Vagina (tissue), 2 donors: ENCODE measurements at regions not wholly inside any gene's neighbourhood (a gene's known extent, or its start where the extent isn't known, plus 50 kb on each side); places are given as distances from the start of the nearest gene placed in this dataset.

Experiments used
- DNase-seq, 2 donors: peaks; one replicate each; pipeline ENCODE4 v3.0.0-alpha.2; 2017; ENCODE audit errors: extremely low spot score in 2 of 2
- H3K27ac ChIP-seq: fragments of 200-600 bp; sonication (generic); one replicate; pipeline ENCODE4 v1.5.1; 2019
- H3K27me3 ChIP-seq: fragments of 200-600 bp; sonication (generic); one replicate; pipeline ENCODE4 v1.5.1; 2019
- H3K36me3 ChIP-seq, 2 donors: fragments of 200-600 bp; sonication (generic); one replicate each; pipeline ENCODE4 v1.5.1; 2017 to 2019
- H3K4me1 ChIP-seq: fragments of 200-600 bp; sonication (generic); one replicate; pipeline ENCODE4 v1.5.1; 2019
- H3K4me3 ChIP-seq, 2 donors: fragments of 200-600 bp; sonication (generic); 1 replicate in 1 of 2; 2 replicates in 1 of 2; pipeline ENCODE4 v1.5.1; 2016 to 2019
- H3K9me3 ChIP-seq: fragments of 200-600 bp; sonication (generic); one replicate; pipeline ENCODE4 v1.5.1; 2019
- POLR2A ChIP-seq, 2 donors: fragments of 450-650 bp; IDR thresholded peaks; one replicate each; pipeline ENCODE4 v1.6.1; 2017; ENCODE audit warnings: antibody characterized with exemption in 2 of 2, mild to moderate bottlenecking in 2 of 2, moderate library complexity in 2 of 2
- POLR2AphosphoS5 ChIP-seq, 2 donors: sonication (generic); formaldehyde crosslinking; IDR thresholded peaks; one replicate each; pipeline ENCODE4 v1.9.0; 2017; ENCODE audit warnings: antibody characterized with exemption in 2 of 2, mild to moderate bottlenecking in 2 of 2, low read depth in 1 of 2; ENCODE audit not compliant: insufficient read depth in 1 of 2
- intact Hi-C: fragments of 100-400 bp; cut with DNase I; formaldehyde crosslinking; loops from one replicate; pipeline ENCODE4 v1.15.1; 2023
- TF ChIP-seq, protein P1 (sequence below), 3 experiments: fragments of 450-650 bp in 2 of 3; fragments of 200-600 bp in 1 of 3; sonication (generic) in 1 of 3; IDR thresholded peaks; one replicate each; pipeline ENCODE4 v1.5.1; 2017 to 2019; ENCODE audit warnings: antibody characterized with exemption in 3 of 3, mild to moderate bottlenecking in 2 of 3, moderate library complexity in 2 of 3

DNA sequence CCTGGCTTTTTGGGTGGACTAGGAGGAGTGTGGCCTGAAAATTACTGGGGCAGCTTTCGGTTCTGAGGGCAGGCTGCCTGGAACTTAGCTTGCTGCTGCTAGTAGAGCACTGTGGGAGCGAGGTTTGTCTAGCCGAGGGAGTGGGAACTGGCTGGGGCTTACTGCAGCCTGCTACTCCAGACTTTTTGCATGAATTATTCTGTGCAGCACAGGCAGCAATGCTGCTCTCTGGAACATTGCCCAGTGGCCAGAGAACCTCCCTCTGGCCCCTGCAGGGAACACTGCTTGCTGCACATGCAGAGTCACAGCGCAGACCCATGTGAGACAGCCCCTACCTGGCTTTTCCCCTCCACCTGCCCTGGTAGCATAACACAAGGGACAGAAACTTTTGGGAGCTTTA lies 263.9 kb upstream of the SLITRK2 start:
- Histone ChIP-seq H3K4me3 (no peak overlapping the region), H3K4me1 (no peaks in the 10 kb centered on the region), H3K36me3 (no peaks in the 10 kb centered on the region), H3K27ac (no peak overlapping the region), H3K9me3 (no peaks in the 10 kb centered on the region), H3K27me3 (no peaks in the 10 kb centered on the region)
- TF ChIP-seq POLR2A (IDR thresholded peaks at IDR 0.05) (no peak), POLR2AphosphoS5 (IDR thresholded peaks at IDR 0.05; ENCODE audit: insufficient read depth in 1 of 2, low read depth in 1 of 2) (no peak)
- TF ChIP-seq, protein P1, sequence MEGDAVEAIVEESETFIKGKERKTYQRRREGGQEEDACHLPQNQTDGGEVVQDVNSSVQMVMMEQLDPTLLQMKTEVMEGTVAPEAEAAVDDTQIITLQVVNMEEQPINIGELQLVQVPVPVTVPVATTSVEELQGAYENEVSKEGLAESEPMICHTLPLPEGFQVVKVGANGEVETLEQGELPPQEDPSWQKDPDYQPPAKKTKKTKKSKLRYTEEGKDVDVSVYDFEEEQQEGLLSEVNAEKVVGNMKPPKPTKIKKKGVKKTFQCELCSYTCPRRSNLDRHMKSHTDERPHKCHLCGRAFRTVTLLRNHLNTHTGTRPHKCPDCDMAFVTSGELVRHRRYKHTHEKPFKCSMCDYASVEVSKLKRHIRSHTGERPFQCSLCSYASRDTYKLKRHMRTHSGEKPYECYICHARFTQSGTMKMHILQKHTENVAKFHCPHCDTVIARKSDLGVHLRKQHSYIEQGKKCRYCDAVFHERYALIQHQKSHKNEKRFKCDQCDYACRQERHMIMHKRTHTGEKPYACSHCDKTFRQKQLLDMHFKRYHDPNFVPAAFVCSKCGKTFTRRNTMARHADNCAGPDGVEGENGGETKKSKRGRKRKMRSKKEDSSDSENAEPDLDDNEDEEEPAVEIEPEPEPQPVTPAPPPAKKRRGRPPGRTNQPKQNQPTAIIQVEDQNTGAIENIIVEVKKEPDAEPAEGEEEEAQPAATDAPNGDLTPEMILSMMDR (IDR thresholded peaks at IDR 0.05): no peak
- intact Hi-C loops: no loop called here
- DNase-seq: no peak

DNA sequence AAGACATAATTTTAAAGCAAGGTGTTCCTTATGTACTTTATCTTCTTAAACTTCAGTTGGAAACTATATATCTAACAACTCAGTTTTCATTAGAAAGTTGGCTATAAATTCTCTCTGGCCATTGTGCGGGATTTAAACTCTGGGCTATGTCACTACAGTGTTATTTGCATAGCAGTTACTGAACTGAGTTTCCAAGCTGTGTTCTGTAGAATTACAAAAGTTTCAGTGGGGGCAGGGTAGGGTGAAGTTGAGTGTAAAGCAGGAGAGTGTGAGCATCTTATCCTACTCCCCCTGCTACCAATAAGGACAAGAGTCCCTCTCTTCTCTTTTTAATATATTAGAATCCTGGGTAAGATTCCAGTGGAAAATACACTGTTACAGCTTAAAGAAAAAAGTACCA lies 254.5 kb upstream of the SLITRK2 start:
- no peak overlapping the region for H3K4me3 ChIP-seq
- no peaks in the 10 kb centered on the region for H3K36me3 ChIP-seq
- TF ChIP-seq POLR2AphosphoS5 (IDR thresholded peaks at IDR 0.05; ENCODE audit: insufficient read depth in 1 of 2, low read depth in 1 of 2) (no peak), POLR2A (IDR thresholded peaks at IDR 0.05) (no peak)
- TF ChIP-seq, protein P1 (IDR thresholded peaks at IDR 0.05): no peak
- H3K4me1 ChIP-seq: no peaks in the 10 kb centered on the region
- H3K27ac ChIP-seq: no peak overlapping the region
- intact Hi-C loops: no loop called here
- H3K27me3 ChIP-seq: no peaks in the 10 kb centered on the region
- no peak for DNase-seq
- H3K9me3 ChIP-seq: no peaks in the 10 kb centered on the region

DNA sequence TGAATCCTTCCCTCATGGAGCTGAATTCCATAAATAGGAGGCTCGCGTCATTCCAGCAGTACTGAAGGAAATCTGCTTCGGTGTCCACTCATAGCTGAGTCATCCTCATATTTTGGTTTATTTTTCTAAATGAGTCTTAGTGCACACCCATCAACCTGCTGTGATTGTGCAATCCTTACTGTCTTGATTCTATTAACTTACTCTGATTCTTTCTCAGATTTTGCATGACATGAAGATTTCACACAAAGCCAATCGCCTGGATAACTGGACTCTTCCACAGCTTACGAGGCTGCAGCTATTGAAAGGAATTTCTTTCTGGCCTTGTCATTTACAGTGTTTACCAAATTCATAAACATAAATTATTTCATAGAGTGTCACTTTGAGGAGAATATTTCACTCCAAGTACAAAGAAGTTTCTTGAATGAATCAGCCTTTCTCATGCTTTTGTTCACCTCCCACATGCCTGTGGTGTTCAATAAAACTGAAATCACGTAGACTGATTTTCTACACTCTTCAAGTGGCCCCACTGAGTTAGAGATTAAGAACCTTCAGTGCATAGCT lies 207.6 kb upstream of the SLITRK2 start:
- no peak overlapping the region for H3K27ac ChIP-seq
- TF ChIP-seq, protein P1 (IDR thresholded peaks at IDR 0.05): no peak
- TF ChIP-seq POLR2AphosphoS5 (IDR thresholded peaks at IDR 0.05; ENCODE audit: insufficient read depth in 1 of 2, low read depth in 1 of 2) (no peak), POLR2A (IDR thresholded peaks at IDR 0.05) (no peak)
- H3K4me3 ChIP-seq: no peak overlapping the region
- intact Hi-C loops: no loop called here
- H3K4me1 ChIP-seq: no peaks in the 10 kb centered on the region
- DNase-seq: no peak
- H3K36me3 ChIP-seq: no peaks in the 10 kb centered on the region
- H3K9me3 ChIP-seq: no peaks in the 10 kb centered on the region
- no peaks in the 10 kb centered on the region for H3K27me3 ChIP-seq

DNA sequence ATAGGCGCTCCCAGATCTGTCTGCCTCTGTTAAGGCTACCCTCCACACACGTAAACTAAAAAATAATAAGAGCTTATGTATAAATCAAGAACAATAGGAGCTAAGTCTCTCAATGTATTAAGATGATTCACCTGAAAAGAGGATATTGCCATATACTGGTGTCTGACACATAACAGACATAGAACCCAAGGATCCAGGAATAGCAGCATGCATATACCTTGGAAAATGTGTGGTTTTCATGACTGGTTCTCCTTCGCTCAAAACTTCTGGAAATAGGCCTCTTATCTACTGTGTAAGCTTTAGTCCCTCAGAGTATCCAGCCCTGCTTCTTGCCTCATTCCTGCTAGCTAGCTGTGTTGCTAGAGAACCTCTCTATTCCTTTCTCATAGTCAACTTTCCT lies 203.7 kb upstream of the SLITRK2 start:
- Histone ChIP-seq H3K27me3 (no peaks in the 10 kb centered on the region), H3K4me3 (no peak overlapping the region), H3K36me3 (no peaks in the 10 kb centered on the region), H3K27ac (no peak overlapping the region), H3K4me1 (no peaks in the 10 kb centered on the region), H3K9me3 (no peaks in the 10 kb centered on the region)
- intact Hi-C loops: no loop called here
- TF ChIP-seq POLR2AphosphoS5 (IDR thresholded peaks at IDR 0.05; ENCODE audit: insufficient read depth in 1 of 2, low read depth in 1 of 2) (no peak), POLR2A (IDR thresholded peaks at IDR 0.05) (no peak)
- TF ChIP-seq, protein P1 (IDR thresholded peaks at IDR 0.05): no peak
- no peak for DNase-seq

DNA sequence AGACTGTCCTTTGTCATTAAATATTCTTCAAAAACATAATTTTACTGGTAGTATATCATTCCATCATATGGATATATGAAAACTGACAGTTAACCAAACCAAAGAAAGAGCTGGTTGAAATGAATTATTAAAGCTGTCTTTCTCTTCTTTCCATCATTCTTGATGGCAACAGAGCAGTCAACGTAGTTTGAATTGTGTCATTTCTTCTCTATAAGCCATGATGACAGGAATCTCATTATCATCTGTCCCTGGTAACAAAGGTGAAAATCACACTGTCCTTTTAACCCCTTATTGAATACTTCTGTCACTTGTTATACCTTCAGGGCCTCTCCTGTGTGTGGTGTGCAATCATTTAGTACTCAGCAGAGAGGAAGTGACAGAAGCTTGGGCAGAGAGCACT lies 197.0 kb upstream of the SLITRK2 start:
- intact Hi-C loops: no loop called here
- H3K4me3 ChIP-seq: no peak overlapping the region
- no peak overlapping the region for H3K27ac ChIP-seq
- H3K27me3 ChIP-seq: no peaks in the 10 kb centered on the region
- no peaks in the 10 kb centered on the region for H3K9me3 ChIP-seq
- TF ChIP-seq, protein P1 (IDR thresholded peaks at IDR 0.05): no peak
- no peak for TF ChIP-seq POLR2AphosphoS5 (IDR thresholded peaks at IDR 0.05; ENCODE audit: insufficient read depth in 1 of 2, low read depth in 1 of 2)
- TF ChIP-seq POLR2A (IDR thresholded peaks at IDR 0.05): no peak
- DNase-seq: no peak
- no peaks in the 10 kb centered on the region for H3K4me1 ChIP-seq
- no peaks in the 10 kb centered on the region for H3K36me3 ChIP-seq
